Astrocyte (in vitro differentiated cells and primary cell): ENCODE measurements at regions not wholly inside any gene's neighbourhood (a gene's known extent, or its start where the extent isn't known, plus 50 kb on each side); places are given as distances from the start of the nearest gene placed in this dataset.
"Not testable (repeated sequence)": the region's sequence is repeated elsewhere in the genome, so short reads cannot be mapped to it uniquely, and the experiment has no call there.

ENCODE experiments used
- DNase-seq: peaks from one replicate; pipeline ENCODE4 v3.0.0-alpha.2; 2010; ENCODE audit warnings: low read depth
- FAIRE-seq: peaks from 2 replicates; lab custom pipeline; 2011; peaks lifted over from hg19 to GRCh38; lab: Jason Lieb, UNC
- H2AFZ ChIP-seq: 2 replicates; pipeline ENCODE4 v1.6.0; 2012; ENCODE audit warnings: low read depth, low read length, inconsistent platforms
- H3K27ac ChIP-seq: 2 replicates; pipeline ENCODE4 v1.5.1; 2011; ENCODE audit warnings: low read depth, low read length, inconsistent platforms
- H3K27me3 ChIP-seq: 2 replicates; pipeline ENCODE4 v1.6.0; 2011; ENCODE audit warnings: low read length, inconsistent platforms; ENCODE audit not compliant: insufficient read depth
- H3K36me3 ChIP-seq: 2 replicates; pipeline ENCODE4 v1.5.1; 2011; ENCODE audit warnings: low read length, inconsistent platforms; ENCODE audit not compliant: insufficient read depth
- H3K4me1 ChIP-seq: 2 replicates; pipeline ENCODE4 v1.5.1; 2011; ENCODE audit warnings: low read length, inconsistent platforms; ENCODE audit not compliant: insufficient read depth
- H3K4me2 ChIP-seq: 2 replicates; pipeline ENCODE4 v1.6.0; 2012; ENCODE audit warnings: low read length, inconsistent platforms
- H3K4me3 ChIP-seq: 2 replicates; pipeline ENCODE4 v1.5.1; 2011; ENCODE audit warnings: low read depth, mild to moderate bottlenecking, low read length, inconsistent platforms; ENCODE audit not compliant: insufficient read depth
- H3K79me2 ChIP-seq: 2 replicates; pipeline ENCODE4 v1.6.0; 2012; ENCODE audit warnings: mild to moderate bottlenecking, low read length, inconsistent platforms; ENCODE audit not compliant: insufficient read depth
- H3K9ac ChIP-seq: 2 replicates; pipeline ENCODE4 v1.6.0; 2012; ENCODE audit warnings: mild to moderate bottlenecking, low read length, inconsistent platforms
- H3K9me3 ChIP-seq: 2 replicates; pipeline ENCODE4 v1.5.1; 2012; ENCODE audit warnings: low read depth, mild to moderate bottlenecking, low read length, inconsistent platforms; ENCODE audit not compliant: insufficient read depth
- H4K20me1 ChIP-seq: 2 replicates; pipeline ENCODE4 v1.6.0; 2012; ENCODE audit warnings: low read length, inconsistent platforms; ENCODE audit not compliant: insufficient read depth
- H3K27ac Mint-ChIP-seq: one replicate; pipeline ENCODE4 v1.8.0; 2021; ENCODE audit warnings: mild to moderate bottlenecking, mixed read lengths; ENCODE audit not compliant: unreplicated experiment
- H3K27me3 Mint-ChIP-seq: one replicate; pipeline ENCODE4 v1.8.0; 2021; ENCODE audit warnings: low read depth, mixed read lengths; ENCODE audit not compliant: unreplicated experiment
- H3K36me3 Mint-ChIP-seq: one replicate; pipeline ENCODE4 v1.8.0; 2021; ENCODE audit warnings: low read depth, mixed read lengths; ENCODE audit not compliant: unreplicated experiment
- H3K4me1 Mint-ChIP-seq: one replicate; pipeline ENCODE4 v1.8.0; 2021; ENCODE audit warnings: low read depth, mixed read lengths; ENCODE audit not compliant: unreplicated experiment
- H3K4me3 Mint-ChIP-seq: one replicate; pipeline ENCODE4 v1.8.0; 2021; ENCODE audit warnings: mild to moderate bottlenecking, moderate library complexity, mixed read lengths; ENCODE audit not compliant: unreplicated experiment
- H3K9me3 Mint-ChIP-seq: one replicate; pipeline ENCODE4 v1.8.0; 2021; ENCODE audit warnings: mild to moderate bottlenecking, mixed read lengths; ENCODE audit not compliant: unreplicated experiment
- EZH2 ChIP-seq: IDR thresholded peaks from 2 replicates; pipeline ENCODE4 v1.6.1; 2012; ENCODE audit warnings: mild to moderate bottlenecking, low read length, inconsistent platforms; ENCODE audit not compliant: insufficient read depth
- TF ChIP-seq, protein P1 (sequence below): IDR thresholded peaks from 2 replicates; pipeline ENCODE4 v1.5.1; 2011; ENCODE audit warnings: low read depth, mild to moderate bottlenecking, inconsistent platforms, low read length, moderate library complexity; ENCODE audit not compliant: insufficient read depth

DNA sequence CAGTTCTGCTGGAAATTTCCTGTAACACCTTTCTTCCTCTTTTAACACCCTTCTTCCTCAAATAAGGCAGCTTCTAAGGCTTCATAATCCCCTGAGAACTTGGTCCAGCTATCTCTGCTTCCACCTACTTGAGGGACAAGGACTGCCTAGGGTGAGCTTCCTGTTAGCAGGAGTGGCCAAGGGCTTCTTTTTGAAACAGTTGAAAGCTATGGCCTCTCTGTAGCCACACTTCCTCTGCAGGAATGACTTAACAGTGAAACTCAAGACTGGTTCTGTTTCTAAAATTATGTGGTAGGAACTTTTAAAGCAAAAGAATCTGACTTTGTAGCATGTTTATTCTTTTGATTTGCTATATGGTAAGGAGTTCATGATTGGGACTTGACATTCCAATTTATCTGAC, 108.5 kb upstream of the WDR1 start:
- no peak overlapping the region for H3K4me2 ChIP-seq
- DNase-seq (no peak), FAIRE-seq (no peak)
- H3K4me1 ChIP-seq, result no peaks in the 10 kb centered on the region
- H4K20me1 ChIP-seq, result no peaks in the 10 kb centered on the region
- no peaks in the 10 kb centered on the region for H3K79me2 ChIP-seq
- no peak overlapping the region for H3K9ac ChIP-seq
- H3K27me3 Mint-ChIP-seq, result peaks cover 1% of the 10 kb centered on the region
- no peak overlapping the region for H3K27ac Mint-ChIP-seq
- no peak overlapping the region for H3K4me3 ChIP-seq
- peaks cover 5% of the 10 kb centered on the region for H3K9me3 Mint-ChIP-seq
- H3K4me3 Mint-ChIP-seq, result no peak overlapping the region
- no peak overlapping the region for H3K27ac ChIP-seq
- no peaks in the 10 kb centered on the region for H3K27me3 ChIP-seq
- H3K36me3 Mint-ChIP-seq, result no peaks in the 10 kb centered on the region
- no peaks in the 10 kb centered on the region for H3K9me3 ChIP-seq
- H3K4me1 Mint-ChIP-seq, result no peaks in the 10 kb centered on the region
- TF ChIP-seq, protein P1, sequence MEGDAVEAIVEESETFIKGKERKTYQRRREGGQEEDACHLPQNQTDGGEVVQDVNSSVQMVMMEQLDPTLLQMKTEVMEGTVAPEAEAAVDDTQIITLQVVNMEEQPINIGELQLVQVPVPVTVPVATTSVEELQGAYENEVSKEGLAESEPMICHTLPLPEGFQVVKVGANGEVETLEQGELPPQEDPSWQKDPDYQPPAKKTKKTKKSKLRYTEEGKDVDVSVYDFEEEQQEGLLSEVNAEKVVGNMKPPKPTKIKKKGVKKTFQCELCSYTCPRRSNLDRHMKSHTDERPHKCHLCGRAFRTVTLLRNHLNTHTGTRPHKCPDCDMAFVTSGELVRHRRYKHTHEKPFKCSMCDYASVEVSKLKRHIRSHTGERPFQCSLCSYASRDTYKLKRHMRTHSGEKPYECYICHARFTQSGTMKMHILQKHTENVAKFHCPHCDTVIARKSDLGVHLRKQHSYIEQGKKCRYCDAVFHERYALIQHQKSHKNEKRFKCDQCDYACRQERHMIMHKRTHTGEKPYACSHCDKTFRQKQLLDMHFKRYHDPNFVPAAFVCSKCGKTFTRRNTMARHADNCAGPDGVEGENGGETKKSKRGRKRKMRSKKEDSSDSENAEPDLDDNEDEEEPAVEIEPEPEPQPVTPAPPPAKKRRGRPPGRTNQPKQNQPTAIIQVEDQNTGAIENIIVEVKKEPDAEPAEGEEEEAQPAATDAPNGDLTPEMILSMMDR, result no peak
- no peak for TF ChIP-seq EZH2
- no peaks in the 10 kb centered on the region for H3K36me3 ChIP-seq
- no peak overlapping the region for H2AFZ ChIP-seq

GRCh38 chr4:10223782-10224181, 107.2 kb upstream of the WDR1 start:
- Mint-ChIP-seq H3K4me1 (no peaks in the 10 kb centered on the region), H3K27me3 (peaks cover 1% of the 10 kb centered on the region), H3K9me3 (peaks cover 5% of the 10 kb centered on the region), H3K36me3 (no peaks in the 10 kb centered on the region), H3K27ac (no peak overlapping the region), H3K4me3 (no peak overlapping the region)
- Histone ChIP-seq H3K79me2 (no peaks in the 10 kb centered on the region), H2AFZ (no peak overlapping the region), H3K27ac (no peak overlapping the region), H3K9me3 (no peaks in the 10 kb centered on the region), H4K20me1 (no peaks in the 10 kb centered on the region), H3K9ac (no peak overlapping the region), H3K4me3 (no peak overlapping the region), H3K27me3 (no peaks in the 10 kb centered on the region), H3K4me2 (no peak overlapping the region), H3K4me1 (no peaks in the 10 kb centered on the region), H3K36me3 (no peaks in the 10 kb centered on the region)
- TF ChIP-seq, protein P1, result no peak
- no peak for TF ChIP-seq EZH2
- no peak for FAIRE-seq
- no peak for DNase-seq

DNA sequence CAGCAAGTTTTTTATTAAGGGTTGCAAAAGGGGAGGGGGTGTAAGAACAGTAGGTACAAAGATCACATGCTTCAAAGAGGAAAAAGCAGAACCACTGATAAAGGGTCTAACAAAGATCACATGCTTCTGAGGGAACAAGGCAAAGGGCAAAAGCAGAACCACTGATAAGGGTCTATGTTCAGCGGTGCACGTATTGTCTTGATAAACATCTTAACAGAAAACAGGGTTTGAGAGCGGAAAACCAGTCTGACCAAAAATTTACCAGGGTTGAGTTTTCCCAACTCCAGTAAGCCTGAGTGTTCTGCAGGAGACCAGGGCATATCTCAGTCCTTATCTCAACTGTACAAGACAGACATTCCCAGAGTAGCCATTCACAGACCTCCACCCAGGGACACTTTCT, 96.9 kb upstream of the WDR1 start:
- not testable (repeated sequence) for FAIRE-seq

More for the DNA sequence above, 96.9 kb upstream of the WDR1 start:
- not testable (repeated sequence) for H4K20me1 ChIP-seq, H3K4me2 ChIP-seq, H3K9me3 Mint-ChIP-seq, H3K27ac ChIP-seq, H3K27me3 Mint-ChIP-seq, H3K4me1 ChIP-seq, H3K79me2 ChIP-seq, H3K27ac Mint-ChIP-seq, H3K4me3 ChIP-seq, H3K36me3 Mint-ChIP-seq, H3K9ac ChIP-seq, H3K27me3 ChIP-seq, H3K36me3 ChIP-seq, H3K9me3 ChIP-seq, H3K4me3 Mint-ChIP-seq, H2AFZ ChIP-seq, DNase-seq
- H3K4me1 Mint-ChIP-seq, result peaks cover 19% of the 10 kb centered on the region
